Type B pancreatic cell (in vitro differentiated cells): ENCODE measurements at regions not wholly inside any gene's neighbourhood (a gene's known extent, or its start where the extent isn't known, plus 50 kb on each side); places are given as distances from the start of the nearest gene placed in this dataset.

ENCODE experiments used
- DNase-seq: peaks from one replicate; pipeline ENCODE4 v3.0.0; 2021; ENCODE audit warnings: mixed read lengths; ENCODE audit not compliant: unreplicated experiment; ENCODE audit errors: extremely low spot score
- H3K27ac Mint-ChIP-seq: 2 replicates; pipeline ENCODE4 v1.8.0; 2021; ENCODE audit warnings: mild to moderate bottlenecking, mixed read lengths
- H3K27me3 Mint-ChIP-seq: 2 replicates; pipeline ENCODE4 v1.8.0; 2021; ENCODE audit warnings: mixed read lengths
- H3K36me3 Mint-ChIP-seq: 2 replicates; pipeline ENCODE4 v1.8.0; 2021; ENCODE audit warnings: mixed read lengths
- H3K4me1 Mint-ChIP-seq: one replicate; pipeline ENCODE4 v1.8.0; 2021; ENCODE audit warnings: mixed read lengths; ENCODE audit not compliant: unreplicated experiment
- H3K4me3 Mint-ChIP-seq: 2 replicates; pipeline ENCODE4 v1.8.0; 2021; ENCODE audit warnings: mild to moderate bottlenecking, mixed read lengths
- H3K9me3 Mint-ChIP-seq: 2 replicates; pipeline ENCODE4 v1.8.0; 2021; ENCODE audit warnings: mixed read lengths
- CTCF ChIP-seq: fragments of 200-600 bp; sonication (generic); conservative IDR thresholded peaks from 2 replicates; pipeline ENCODE4 v1.5.0; 2021; ENCODE audit warnings: antibody characterized with exemption, mild to moderate bottlenecking

- DNase-seq = no peak
- Mint-ChIP-seq H3K9me3 (peaks cover 4% of the 10 kb centered on the region), H3K27me3 (no peaks in the 10 kb centered on the region), H3K4me3 (no peak overlapping the region), H3K36me3 (no peaks in the 10 kb centered on the region), H3K27ac (no peak overlapping the region), H3K4me1 (no peaks in the 10 kb centered on the region)
- no peak for TF ChIP-seq CTCF
Measured at GRCh38 chr4:19522966-19523365, 728.7 kb upstream of the SLIT2 start.

GRCh38 chr4:19520939-19521520 lies 730.7 kb upstream of the SLIT2 start:
- no peak for TF ChIP-seq CTCF
- Mint-ChIP-seq H3K27me3 (no peaks in the 10 kb centered on the region), H3K4me3 (no peak overlapping the region), H3K4me1 (no peaks in the 10 kb centered on the region), H3K36me3 (no peaks in the 10 kb centered on the region), H3K27ac (no peak overlapping the region), H3K9me3 (peaks cover 4% of the 10 kb centered on the region)
- DNase-seq = no peak

- no peak overlapping the region for H3K27ac Mint-ChIP-seq
- TF ChIP-seq CTCF = no peak
- DNase-seq = no peak
- no peaks in the 10 kb centered on the region for H3K27me3 Mint-ChIP-seq
- H3K9me3 Mint-ChIP-seq = peaks cover 4% of the 10 kb centered on the region
- no peaks in the 10 kb centered on the region for H3K36me3 Mint-ChIP-seq
- H3K4me1 Mint-ChIP-seq = no peaks in the 10 kb centered on the region
- H3K4me3 Mint-ChIP-seq = no peak overlapping the region
Measured at GRCh38 chr4:19514276-19515070, 737.2 kb upstream of the SLIT2 start.

GRCh38 chr4:19512086-19512485 lies 739.6 kb upstream of the SLIT2 start:
- no peak for DNase-seq
- no peak for TF ChIP-seq CTCF
- Mint-ChIP-seq H3K9me3 (peaks cover 4% of the 10 kb centered on the region), H3K4me1 (no peaks in the 10 kb centered on the region), H3K27ac (no peak overlapping the region), H3K4me3 (no peak overlapping the region), H3K27me3 (no peaks in the 10 kb centered on the region), H3K36me3 (no peaks in the 10 kb centered on the region)

GRCh38 chr4:19510993-19511392 lies 740.7 kb upstream of the SLIT2 start:
- H3K4me3 Mint-ChIP-seq = no peak overlapping the region
- no peaks in the 10 kb centered on the region for H3K36me3 Mint-ChIP-seq
- no peaks in the 10 kb centered on the region for H3K27me3 Mint-ChIP-seq

More at GRCh38 chr4:19510993-19511392, 740.7 kb upstream of the SLIT2 start:
- no peak for DNase-seq
- Mint-ChIP-seq H3K4me1 (no peaks in the 10 kb centered on the region), H3K9me3 (peaks cover 4% of the 10 kb centered on the region), H3K27ac (no peak overlapping the region)
- TF ChIP-seq CTCF = no peak
